ENCODE measurements at regions not wholly inside any gene's neighbourhood (a gene's known extent, or its start where the extent isn't known, plus 50 kb on each side); places are given as distances from the start of the nearest gene placed in this dataset.

- peaks cover 16% of the 10 kb centered on the region for H3K4me1 Mint-ChIP-seq (ENCODE audit: low read depth, unreplicated experiment)
- H3K27me3 Mint-ChIP-seq (ENCODE audit: unreplicated experiment): peaks cover 1% of the 10 kb centered on the region
- H3K36me3 Mint-ChIP-seq (ENCODE audit: unreplicated experiment): peaks cover 5% of the 10 kb centered on the region
- peaks cover 2% of the 10 kb centered on the region for H3K9me3 Mint-ChIP-seq (ENCODE audit: unreplicated experiment)
- peak overlapping the region; percentile 14 for H3K27ac Mint-ChIP-seq (ENCODE audit: unreplicated experiment)
- no peak overlapping the region for H3K4me3 Mint-ChIP-seq (ENCODE audit: unreplicated experiment)
- no peak for TF ChIP-seq CTCF (IDR thresholded peaks at IDR 0.05; ENCODE audit: partially characterized antibody, unreplicated experiment)
- DNase-seq: no peak
Measured at GRCh38 chr4:123346330-123346940, 50.2 kb upstream of the SPRY1 start.
